Hematopoietic multipotent progenitor cell treated with erythropoietin and hydrocortisone succinate and interleukin-3 and kit ligand, for 17 days (in vitro differentiated cells): ENCODE measurements at regions not wholly inside any gene's neighbourhood (a gene's known extent, or its start where the extent isn't known, plus 50 kb on each side); places are given as distances from the start of the nearest gene placed in this dataset.
"Not testable (repeated sequence)": the region's sequence is repeated elsewhere in the genome, so short reads cannot be mapped to it uniquely, and the experiment has no call there.

ENCODE experiments used
- DNase-seq: peaks from one replicate; pipeline ENCODE4 v3.0.0-alpha.2; 2015; ENCODE audit warnings: low spot score

DNA sequence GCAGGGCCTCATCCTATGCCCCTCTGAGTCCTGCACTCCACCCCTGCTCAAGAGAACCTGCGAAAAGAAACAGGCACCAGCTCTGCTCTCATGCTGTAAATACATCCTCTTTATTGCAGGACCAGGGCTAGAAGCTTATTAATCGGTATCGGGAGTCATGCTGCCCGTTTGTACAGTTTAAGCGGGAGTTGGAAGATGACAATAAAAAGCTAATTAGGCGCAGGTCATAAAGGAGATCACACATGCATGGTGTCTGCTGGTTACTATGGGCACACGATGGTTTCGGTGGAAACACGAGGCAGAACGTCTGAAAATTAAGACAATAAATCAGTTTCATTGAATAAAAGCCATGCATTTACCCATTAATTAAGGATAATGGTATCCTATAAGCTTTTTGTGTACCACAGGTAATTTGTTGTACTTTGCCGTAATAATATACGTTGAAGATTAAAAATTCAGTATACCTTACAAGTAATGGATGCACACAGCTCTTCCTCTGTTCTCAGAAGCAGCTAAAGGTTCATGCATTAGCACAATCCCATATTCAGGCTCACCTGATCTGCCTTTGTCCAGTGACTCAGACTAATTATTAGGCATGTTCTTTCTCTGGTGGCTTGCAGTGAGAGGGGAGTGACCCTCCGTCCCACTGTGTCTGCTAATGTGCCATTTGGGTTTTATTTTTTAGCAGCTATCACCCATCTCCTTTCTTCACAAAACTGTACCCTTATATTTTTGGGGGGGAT, 406.0 kb downstream of the TSHZ3 start:
- DNase-seq: no peak

DNA sequence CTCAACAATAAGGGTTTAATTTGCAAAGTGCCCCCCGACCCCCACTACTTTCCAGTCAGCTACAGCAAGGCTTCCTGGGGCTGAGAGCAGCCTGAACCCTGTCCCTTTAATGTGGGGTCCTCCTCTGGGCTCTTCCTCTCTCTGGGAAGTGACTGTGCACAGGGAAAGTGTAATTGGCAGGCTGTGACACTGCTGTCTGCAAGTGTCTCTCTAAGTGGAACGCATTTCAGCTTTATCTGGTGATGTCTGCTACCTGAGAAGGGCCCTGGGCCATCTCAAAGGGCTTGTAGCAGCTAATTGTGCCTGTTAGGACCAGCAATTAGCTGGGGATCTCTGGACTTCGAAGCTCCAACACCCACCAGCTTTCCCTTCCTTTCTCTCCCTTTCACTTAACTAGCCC, 406.6 kb downstream of the TSHZ3 start:
- DNase-seq: no peak

DNA sequence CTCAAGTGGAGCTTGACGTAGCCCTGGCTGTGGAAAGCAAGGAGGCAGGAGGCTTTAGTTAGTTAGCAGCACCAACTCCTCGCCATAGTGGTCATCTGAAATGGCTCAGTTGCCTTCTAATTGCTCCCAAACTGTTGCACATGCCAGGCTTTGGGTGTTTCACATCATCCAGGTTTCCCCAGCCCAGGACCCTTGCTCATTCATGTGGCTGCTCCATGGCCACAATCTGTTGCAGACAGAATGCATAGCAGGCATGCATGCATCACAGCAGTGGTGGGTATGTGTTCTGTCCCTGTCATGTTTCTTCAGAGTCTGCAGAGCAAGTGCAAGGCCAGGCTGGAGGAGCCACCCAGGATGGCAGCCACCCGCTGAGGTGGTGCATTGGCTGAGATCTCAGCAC, 407.6 kb downstream of the TSHZ3 start:
- no peak for DNase-seq

DNA sequence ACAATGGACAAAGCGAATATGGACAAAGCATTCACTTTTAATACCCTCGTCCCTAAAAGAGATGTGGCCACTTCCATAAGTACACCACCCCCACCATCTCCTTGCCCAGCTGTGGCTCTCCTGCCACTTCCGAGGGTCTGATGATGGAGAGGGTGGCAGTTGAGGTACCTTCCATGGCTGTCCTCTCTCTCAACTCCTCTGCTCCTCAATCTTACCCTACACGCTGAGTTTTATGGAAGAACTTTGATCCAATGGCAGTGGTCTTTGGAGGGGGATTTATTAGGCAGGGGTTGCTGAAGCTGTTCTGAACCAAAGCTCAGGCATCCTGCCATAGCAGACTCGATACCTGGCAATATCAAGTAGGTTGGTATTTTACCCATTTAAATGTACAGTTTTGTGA, 413.0 kb downstream of the TSHZ3 start:
- no peak for DNase-seq

DNA sequence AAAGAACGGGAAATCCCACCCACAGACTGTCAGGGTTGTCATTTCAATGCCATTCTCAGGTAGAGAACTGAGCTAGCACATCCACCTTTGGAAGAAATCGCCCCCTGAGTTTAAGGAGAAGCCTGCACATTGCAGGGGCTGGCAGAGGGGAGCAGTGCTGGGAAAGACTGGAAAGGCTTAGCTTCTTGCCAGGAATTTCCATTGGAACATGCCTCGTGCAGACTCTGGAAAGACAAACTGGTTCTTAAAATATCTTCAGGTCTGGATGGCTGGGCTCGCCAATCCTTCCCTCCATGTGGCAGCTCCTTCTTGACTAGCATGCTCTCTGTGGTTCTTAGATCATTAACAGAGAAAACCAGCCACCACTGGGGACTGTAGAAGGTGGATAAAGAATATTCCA, 414.1 kb downstream of the TSHZ3 start:
- DNase-seq: no peak

DNA sequence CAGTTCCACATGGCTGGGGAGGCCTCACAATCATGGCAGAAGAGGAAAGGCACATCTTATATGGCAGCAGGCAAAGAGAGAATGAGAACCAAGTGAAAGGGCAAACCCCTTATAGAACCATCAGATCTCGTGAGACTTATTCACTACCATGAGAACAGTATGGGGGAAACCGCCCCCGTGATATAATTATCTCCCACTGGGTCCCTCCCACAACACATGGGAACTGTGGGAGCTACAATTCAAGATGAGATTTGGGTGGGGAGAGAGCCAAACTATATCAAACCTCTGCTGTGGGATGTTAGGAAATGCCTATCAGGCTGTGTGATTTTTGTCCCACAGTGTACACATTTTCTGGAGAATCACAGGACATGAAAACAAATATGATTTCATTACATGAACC, 415.8 kb downstream of the TSHZ3 start:
- DNase-seq: not testable (repeated sequence)

DNA sequence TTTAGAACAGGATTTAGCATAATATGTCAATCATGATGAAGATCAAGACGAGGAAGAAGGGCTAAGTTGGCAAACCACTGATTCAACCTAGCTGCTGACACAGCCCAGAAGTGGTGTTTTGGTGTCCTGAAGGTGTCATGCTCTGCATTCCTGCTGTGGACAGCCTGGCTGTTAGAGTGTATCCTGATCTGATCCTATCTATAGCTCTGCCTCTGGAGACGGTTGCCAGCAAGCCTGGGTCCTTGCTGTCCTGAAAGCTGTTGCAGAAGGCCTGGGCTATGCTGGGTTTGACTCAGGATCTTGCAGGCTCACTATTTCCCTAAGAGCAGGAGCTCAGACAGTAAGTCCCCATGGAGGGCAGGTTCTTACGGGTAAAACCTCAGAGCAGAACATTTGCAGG, 416.4 kb downstream of the TSHZ3 start:
- DNase-seq: no peak

DNA sequence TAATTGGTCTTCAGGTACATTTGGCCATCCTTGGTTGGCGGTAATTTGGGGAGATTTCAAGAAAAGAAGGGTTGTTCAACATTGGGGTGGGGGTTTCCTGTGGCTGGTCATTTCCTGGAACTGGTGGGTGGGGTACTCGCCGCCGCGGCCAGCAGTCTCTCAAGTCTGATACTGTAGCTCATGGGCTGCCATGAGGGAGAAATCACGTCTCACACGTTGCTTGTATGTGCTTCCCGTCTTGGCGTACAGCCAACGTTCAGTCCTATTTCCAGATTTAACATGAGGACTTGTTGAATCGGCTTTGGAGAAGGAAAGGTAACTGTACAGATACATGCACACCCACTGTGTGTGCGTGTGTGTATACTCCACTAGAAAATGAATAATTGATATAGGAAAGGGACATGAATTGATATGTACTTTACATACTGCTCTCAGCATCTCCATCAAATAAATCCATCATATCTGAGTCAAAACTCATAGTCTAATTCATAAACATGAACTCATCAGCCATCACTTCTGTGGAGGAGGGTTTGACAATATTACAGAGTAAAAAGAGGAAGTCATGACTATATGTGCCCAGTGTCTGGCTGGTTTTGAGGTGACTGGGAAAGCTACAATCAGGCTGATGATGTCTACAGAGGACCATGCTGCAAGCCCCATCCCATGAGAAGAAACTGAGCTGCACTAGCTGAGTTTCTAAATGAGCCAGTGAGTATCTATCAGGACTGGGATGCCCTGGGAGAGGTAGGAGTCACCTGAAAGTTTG, 418.1 kb downstream of the TSHZ3 start:
- DNase-seq: no peak

DNA sequence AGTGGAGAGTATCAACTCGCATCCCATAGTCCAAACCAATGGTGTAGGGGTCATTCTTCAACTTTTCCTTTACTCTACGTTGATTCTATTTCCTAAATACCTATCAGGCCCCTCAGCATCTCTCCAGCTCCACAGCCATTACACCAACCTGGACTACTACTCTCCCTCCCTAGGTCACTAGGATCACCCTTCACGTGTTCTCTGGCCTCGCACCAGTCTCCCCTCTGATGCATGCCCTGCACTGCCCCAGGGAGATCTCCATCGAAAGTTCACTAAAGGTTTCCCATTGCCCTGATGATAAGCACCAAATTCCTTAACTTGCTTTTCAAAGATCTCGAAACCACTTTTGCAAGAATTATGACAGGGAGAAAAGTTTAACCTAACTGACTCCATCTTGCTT, 421.5 kb downstream of the TSHZ3 start:
- DNase-seq: no peak

DNA sequence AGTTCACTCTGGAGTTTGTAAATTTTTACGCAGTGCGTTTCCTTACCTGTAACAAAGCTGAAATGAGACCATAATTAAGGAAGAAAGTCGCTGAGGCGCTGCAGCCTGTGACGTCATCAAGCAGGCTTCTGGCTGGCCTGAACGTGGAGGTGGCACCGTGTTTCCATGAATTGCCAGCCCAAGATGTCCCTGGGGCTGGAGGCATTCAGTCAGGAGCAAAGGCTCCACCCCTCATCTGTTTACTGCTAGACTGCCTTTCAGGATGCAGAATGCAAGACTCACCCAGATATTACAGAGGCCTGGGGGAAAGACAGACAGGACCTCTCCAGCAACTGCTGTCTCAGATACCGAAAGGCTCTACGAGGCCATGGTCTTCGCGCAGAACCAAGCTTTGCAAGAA, 424.6 kb downstream of the TSHZ3 start:
- no peak for DNase-seq

DNA sequence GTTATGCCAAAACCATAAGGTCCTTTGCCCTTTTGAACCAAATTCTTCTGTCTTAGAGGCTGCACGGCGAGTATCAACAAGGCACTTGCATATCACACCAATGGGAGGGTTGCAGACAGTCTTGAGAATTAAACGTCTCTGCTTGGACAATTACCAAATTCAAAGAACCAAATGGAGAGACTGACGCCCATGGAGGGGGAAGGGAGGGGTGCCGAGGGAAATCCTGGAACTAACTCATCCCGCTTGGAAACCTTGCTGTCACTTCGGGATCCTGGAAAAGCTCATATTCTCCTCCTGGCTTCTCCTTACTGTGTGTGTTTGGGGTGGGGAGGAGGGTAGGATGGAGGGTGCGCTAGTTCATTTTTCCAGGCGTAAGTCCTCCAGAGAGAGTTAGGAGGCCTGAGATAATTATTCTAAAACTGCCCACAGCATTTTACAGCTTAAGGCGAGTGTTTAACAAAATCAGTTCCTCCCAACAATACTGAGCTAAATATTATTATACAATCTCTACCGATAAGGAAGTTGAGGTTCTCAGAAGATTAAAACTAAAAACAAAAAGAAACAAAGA, 425.1 kb downstream of the TSHZ3 start:
- no peak for DNase-seq

DNA sequence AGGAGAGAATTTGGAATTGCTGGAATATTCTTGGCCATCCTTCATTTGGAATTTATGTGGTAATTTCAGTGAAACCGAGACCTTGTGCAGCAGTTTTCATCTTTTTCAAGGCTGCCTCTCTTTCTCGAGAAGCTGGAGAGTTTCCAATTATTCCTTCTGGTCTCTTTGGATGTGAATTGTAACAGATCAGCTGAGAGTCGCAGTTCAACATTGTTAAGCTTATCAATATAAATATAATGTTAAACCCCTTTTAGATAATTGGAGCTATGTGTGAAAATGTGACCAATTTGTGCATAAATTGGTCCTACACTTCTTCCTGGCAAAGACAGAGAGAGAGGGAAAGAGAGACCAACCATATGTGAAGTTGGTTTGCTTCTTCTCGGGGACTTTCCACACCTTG, 425.6 kb downstream of the TSHZ3 start:
- no peak for DNase-seq

DNA sequence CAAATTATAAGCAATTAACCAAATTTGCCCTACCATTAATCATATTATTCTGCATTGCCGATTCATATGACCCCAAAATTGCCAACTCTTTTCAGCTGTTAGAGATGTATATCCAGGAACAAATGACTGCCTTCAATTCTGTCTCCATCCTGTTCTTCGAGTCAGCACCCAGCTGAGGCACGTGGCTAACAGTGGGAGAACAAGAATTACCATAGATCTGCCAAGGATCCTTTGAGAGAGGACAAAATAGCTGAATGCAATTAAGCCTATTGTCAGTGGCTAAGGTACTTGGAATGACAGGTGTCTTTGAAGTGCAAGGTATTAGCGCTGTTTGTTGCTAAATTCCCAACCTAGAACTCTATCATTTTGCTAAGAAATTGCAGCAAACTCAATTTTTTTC, 426.1 kb downstream of the TSHZ3 start:
- no peak for DNase-seq

DNA sequence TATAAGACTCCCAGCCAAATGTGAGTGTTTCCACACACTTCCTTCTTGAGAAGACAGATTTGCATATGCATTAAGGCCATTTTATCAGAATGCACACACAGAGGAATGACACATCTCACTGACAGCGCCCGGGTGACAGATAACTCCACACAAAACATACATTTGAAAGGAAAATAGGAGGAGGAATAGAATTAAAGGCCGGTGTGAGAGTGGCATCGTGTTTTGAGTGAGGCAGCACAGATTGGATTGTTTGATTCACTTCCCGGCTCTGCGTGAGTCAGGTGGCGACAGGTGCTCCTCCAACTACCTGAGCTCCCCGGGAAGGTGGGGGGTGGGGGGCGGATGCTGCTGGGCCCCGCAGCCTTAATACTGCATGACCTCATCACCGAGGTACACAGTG, 429.0 kb downstream of the TSHZ3 start:
- DNase-seq: no peak

DNA sequence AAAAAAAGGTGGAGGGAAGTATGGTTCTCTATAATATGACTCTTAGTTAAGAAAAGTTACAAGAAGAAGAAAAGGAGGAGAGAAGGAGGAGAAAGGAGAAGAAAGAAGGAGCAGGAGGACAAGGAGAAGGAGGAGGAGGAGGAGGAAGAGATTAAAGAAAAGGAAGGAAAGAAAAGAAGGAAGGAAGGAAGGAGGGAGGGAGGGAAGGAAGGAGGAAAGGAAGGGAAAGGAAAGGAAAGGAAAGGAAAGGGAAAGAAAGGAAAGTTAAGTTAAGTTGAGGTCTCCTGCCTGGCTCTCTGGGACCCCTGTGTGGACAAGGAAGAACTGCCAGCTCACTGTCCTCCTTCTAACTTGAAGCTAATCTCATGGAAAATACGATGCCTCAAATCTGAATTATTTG, 429.5 kb downstream of the TSHZ3 start:
- DNase-seq: no peak

DNA sequence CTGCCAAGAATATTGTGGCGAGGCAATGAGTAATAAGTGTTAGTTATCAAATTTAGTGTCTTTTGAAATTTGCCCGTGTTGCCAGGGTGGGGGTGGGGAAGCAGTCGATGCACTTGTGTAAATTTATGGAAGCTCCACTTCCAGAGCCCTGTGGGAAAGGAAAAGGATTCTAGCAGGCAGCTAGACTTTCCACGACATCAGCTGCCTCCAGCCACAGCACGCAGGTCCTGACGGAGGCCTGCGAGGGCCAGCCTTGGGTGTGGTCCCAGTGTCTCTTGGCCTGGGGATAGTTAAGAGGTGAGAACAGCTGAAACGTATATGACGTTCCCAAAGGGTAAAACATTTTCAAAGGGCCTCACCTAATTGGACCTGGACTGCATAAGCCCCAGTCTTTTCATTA, 433.0 kb downstream of the TSHZ3 start:
- no peak for DNase-seq

DNA sequence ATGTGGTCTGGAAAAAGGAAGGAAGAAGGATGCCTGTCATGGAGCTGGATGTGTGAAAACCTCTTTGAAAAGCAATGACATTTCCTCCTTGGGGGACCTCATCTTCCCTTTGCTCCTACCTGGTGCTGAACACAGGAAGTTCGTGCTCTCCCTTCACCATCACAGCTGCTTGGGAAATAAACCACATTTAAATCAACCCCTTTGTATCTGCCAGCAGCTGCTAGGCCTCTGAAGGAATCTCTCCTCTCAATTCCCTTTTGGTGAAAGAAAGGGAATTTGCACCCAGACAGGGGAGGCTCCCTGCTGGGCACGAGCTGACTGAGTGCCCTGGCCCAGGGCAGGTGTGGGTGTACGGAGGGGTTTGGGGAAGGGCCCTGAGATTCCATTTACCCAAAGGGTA, 437.7 kb downstream of the TSHZ3 start:
- DNase-seq: no peak

DNA sequence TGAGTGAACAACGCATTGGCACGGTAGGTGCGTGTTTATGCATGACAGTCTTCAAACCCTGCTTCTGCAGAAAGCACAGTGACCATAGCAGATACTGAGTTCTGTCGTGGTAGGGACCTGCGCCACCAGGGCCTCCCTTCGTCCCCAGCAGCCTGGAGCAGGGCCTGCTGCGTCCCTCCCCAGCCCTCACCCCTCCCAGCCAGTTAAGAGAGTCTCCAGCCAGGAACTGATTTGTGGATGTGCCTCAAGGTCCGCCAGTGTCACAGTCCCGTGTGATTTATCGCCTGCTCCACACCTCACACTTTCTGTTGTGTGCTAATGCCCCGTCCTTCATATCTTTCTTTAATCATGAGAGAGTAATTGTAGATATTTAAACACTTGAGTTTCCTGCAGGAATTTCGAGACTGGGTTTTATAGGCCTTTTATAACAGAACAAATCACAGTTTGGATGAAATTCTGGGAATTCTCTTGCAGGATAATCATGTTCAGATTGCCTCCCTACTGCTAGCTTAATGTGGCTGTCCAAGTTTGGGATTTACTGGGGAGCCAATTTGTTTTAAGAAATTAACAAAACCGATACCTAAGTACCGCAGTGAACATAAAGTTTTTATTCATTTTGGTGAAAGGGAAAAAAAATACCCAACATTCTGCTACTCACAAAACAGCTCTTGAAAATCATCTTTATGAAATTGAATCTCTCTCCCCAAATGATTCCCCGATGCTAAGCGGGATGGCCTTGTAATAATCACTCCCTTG, 438.6 kb downstream of the TSHZ3 start:
- DNase-seq: no peak

DNA sequence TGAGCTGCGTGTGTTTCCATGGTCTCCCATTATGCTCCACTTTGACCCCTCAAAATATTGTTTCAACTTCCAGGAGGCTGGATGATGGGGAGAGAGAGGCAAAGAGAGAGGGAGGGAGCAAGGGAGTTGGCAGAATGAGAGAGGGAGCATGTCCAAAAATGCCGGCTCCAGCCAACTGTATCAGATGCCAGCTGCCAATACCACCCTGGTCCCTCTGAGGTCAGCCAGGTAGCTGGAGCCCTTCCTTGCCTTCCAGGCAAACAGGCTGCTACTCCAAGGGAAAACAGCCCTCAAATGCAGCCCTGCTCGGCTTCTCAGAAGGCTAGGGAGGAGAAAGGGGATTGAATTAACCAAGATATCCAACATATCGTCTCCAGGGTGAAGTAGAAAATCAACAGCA, 440.0 kb downstream of the TSHZ3 start:
- DNase-seq: no peak

DNA sequence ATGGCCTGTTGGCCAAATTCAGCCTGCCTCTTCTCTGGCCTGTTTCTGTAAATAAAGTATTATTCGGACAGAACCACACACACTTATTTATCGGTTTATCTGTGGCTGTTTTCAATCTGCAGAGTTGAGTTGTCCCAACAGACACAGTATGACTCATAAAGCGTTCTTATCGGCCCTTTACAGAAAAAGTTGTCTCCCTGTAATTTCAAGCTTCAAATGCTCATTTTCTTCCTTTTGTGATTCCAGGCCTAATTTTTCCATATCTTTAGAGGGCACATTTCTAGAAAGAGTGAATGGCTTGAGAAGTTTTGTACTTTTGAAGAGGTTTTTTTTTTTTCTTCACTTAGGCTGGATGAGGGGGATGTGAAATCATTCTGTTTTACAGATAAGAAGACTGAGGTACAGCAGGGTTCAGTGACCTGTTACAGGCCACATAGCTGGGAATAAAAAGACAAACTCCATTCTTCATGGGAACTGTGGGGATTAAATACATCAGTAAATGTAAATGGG, 440.9 kb downstream of the TSHZ3 start:
- DNase-seq: no peak

DNA sequence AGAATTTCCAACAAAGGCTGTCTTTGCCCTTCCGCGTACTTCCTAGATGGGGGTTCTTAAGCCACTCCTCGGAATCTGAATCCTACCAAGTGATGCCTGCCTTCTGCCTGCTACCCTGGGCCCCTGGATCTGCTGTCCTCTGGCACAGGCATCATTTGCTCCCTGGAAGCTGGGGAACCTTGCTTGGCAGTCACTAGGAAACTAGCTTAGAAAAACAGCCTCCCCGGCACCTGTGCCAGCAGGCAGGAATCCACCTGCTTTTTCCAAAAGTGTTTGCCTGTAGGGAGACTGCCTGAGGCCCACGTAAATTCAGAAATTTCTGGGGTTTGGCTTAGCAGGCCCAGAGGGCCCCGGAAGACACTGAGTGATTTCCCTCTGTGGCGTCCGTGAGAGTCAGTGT, 442.4 kb downstream of the TSHZ3 start:
- DNase-seq: no peak

DNA sequence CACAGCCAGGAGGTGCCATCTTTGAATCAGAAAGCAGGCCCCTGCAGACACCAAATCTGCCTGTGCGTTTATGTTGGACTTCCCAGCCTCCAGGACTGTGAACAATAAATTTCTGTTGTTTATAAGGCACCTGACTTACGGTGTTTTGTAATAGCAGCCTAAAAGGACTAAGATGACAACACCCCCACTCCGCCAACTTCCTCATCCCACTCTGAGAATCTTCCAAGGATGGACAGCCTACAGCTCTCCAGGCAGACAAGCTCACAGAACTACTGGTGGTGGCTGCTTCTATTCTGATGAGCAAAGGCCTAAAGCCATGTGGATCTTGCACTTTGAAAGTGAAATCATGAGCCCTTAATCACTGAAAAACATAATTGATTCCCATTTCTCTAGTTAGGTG, 449.2 kb downstream of the TSHZ3 start:
- DNase-seq: no peak
